Liver (tissue), 8 donors: ENCODE measurements at regions not wholly inside any gene's neighbourhood (a gene's known extent, or its start where the extent isn't known, plus 50 kb on each side); places are given as distances from the start of the nearest gene placed in this dataset.

Experiments
- DNase-seq: peaks from one replicate; pipeline ENCODE4 v3.0.0-alpha.2; 2017; ENCODE audit warnings: low spot score
- H3K27ac ChIP-seq, 2 donors: one replicate each; pipeline ENCODE4 v1.7.0; 2013; ENCODE audit warnings: inconsistent platforms in 2 of 2, low read length in 2 of 2, control low read depth in 1 of 2, low read depth in 1 of 2, mild to moderate bottlenecking in 1 of 2
- H3K27me3 ChIP-seq, 4 donors: one replicate each; pipeline versions ENCODE4 v1.6.1 to v1.7.0; 2013; ENCODE audit warnings: low read length in 3 of 4, inconsistent platforms in 1 of 4, mild to moderate bottlenecking in 1 of 4, moderate library complexity in 1 of 4; ENCODE audit not compliant: control insufficient read depth in 4 of 4, insufficient read depth in 4 of 4
- H3K36me3 ChIP-seq, 4 donors: one replicate each; pipeline versions ENCODE4 v1.6.1 to v1.7.0; 2013; ENCODE audit warnings: low read length in 3 of 4, mild to moderate bottlenecking in 3 of 4, low read depth in 1 of 4, moderate library complexity in 1 of 4; ENCODE audit not compliant: control insufficient read depth in 4 of 4, insufficient read depth in 3 of 4
- H3K4me1 ChIP-seq, 4 donors: one replicate each; pipeline versions ENCODE4 v1.6.1 to v1.7.0; 2013; ENCODE audit warnings: low read length in 3 of 4, mild to moderate bottlenecking in 3 of 4, moderate library complexity in 1 of 4; ENCODE audit not compliant: control insufficient read depth in 4 of 4, insufficient read depth in 4 of 4
- H3K4me3 ChIP-seq, 3 donors: one replicate each; pipeline versions ENCODE4 v1.6.1 to v1.7.0; 2013; ENCODE audit warnings: low read length in 3 of 3, control low read depth in 1 of 3, low read depth in 1 of 3, mild to moderate bottlenecking in 1 of 3
- H3K9ac ChIP-seq, 2 donors: one replicate each; pipeline ENCODE4 v1.7.0; 2013; ENCODE audit warnings: low read length in 2 of 2, mild to moderate bottlenecking in 2 of 2, moderate library complexity in 2 of 2, control low read depth in 1 of 2, low read depth in 1 of 2
- H3K9me3 ChIP-seq, 4 donors: one replicate each; pipeline versions ENCODE4 v1.6.1 to v1.7.0; 2013; ENCODE audit warnings: low read length in 3 of 4; ENCODE audit not compliant: control insufficient read depth in 4 of 4
- EGR1 ChIP-seq, 2 donors: IDR thresholded peaks; 2 replicates each; pipeline ENCODE4 v1.6.1; 2016 to 2018; ENCODE audit warnings: antibody characterized with exemption in 2 of 2, low read depth in 2 of 2
- FOXA1 ChIP-seq: IDR thresholded peaks from 2 replicates; pipeline ENCODE4 v1.6.1; 2016; ENCODE audit warnings: antibody characterized with exemption
- FOXA2 ChIP-seq: IDR thresholded peaks from 2 replicates; pipeline ENCODE4 v1.6.1; 2016; ENCODE audit warnings: antibody characterized with exemption
- GABPA ChIP-seq, 2 donors: IDR thresholded peaks in 1 of 2; conservative IDR thresholded peaks in 1 of 2; 2 replicates each; pipeline ENCODE4 v1.6.1; 2016; ENCODE audit warnings: antibody characterized with exemption in 2 of 2, mild to moderate bottlenecking in 1 of 2, moderate library complexity in 1 of 2
- HNF4A ChIP-seq, 2 donors: conservative IDR thresholded peaks; 2 replicates each; pipeline ENCODE4 v1.6.1; 2016; ENCODE audit warnings: antibody characterized with exemption in 2 of 2, mild to moderate bottlenecking in 2 of 2
- HNF4G ChIP-seq: IDR thresholded peaks from 2 replicates; pipeline ENCODE4 v1.6.1; 2016; ENCODE audit warnings: antibody characterized with exemption
- JUND ChIP-seq, 2 donors: IDR thresholded peaks; 2 replicates each; pipeline ENCODE4 v1.6.1; 2016; ENCODE audit warnings: antibody characterized with exemption in 2 of 2
- NR2F2 ChIP-seq: IDR thresholded peaks from 2 replicates; pipeline ENCODE4 v1.6.1; 2016; ENCODE audit warnings: antibody characterized with exemption
- RAD21 ChIP-seq, 2 donors: IDR thresholded peaks; 2 replicates each; pipeline ENCODE4 v1.6.1; 2016; ENCODE audit warnings: antibody characterized with exemption in 2 of 2, mild to moderate bottlenecking in 2 of 2
- RXRA ChIP-seq, 2 donors: IDR thresholded peaks; 2 replicates each; pipeline ENCODE4 v1.6.1; 2017 to 2018; ENCODE audit warnings: antibody characterized with exemption in 2 of 2, mild to moderate bottlenecking in 1 of 2
- SP1 ChIP-seq: IDR thresholded peaks from 2 replicates; pipeline ENCODE4 v1.6.1; 2018; ENCODE audit warnings: antibody characterized with exemption, mild to moderate bottlenecking
- TAF1 ChIP-seq: conservative IDR thresholded peaks from 2 replicates; pipeline ENCODE4 v1.6.1; 2016; ENCODE audit warnings: antibody characterized with exemption, mild to moderate bottlenecking
- YY1 ChIP-seq: IDR thresholded peaks from 2 replicates; pipeline ENCODE4 v1.6.1; 2016; ENCODE audit warnings: antibody characterized with exemption, mild to moderate bottlenecking
- WGBS: extraction: QIAGEN DNeasy Blood & Tissue Kit; methylation state at CpG from one replicate; pipeline ENCODE4 v1.1.7; 2013; 5-methylcytosine and 5-hydroxymethylcytosine counted together
- TF ChIP-seq, protein P1 (sequence below): fragments of 150-350 bp; IDR thresholded peaks from 2 replicates; pipeline ENCODE4 v1.5.1; 2017; ENCODE audit warnings: improper control_type of control experiment, low read depth, low read length; ENCODE audit not compliant: missing input control
- TF ChIP-seq, protein P2 (sequence below): IDR thresholded peaks from 2 replicates; pipeline ENCODE4 v1.6.1; 2016; ENCODE audit warnings: antibody characterized with exemption, mild to moderate bottlenecking
- TF ChIP-seq, protein P3 (sequence below): IDR thresholded peaks from 2 replicates; pipeline ENCODE4 v1.6.1; 2016; ENCODE audit warnings: antibody characterized with exemption
- TF ChIP-seq, protein P4 (sequence below): IDR thresholded peaks from 2 replicates; pipeline ENCODE4 v1.6.1; 2016; ENCODE audit warnings: antibody characterized with exemption
- TF ChIP-seq, protein P5 (sequence below): IDR thresholded peaks from 2 replicates; pipeline ENCODE4 v1.6.1; 2016; ENCODE audit warnings: antibody characterized with exemption
- donor health status: healthy.
- donor health status: healthy.
- donor health status: healthy.
- donor health status: healthy.
- donor health status: healthy.

DNA sequence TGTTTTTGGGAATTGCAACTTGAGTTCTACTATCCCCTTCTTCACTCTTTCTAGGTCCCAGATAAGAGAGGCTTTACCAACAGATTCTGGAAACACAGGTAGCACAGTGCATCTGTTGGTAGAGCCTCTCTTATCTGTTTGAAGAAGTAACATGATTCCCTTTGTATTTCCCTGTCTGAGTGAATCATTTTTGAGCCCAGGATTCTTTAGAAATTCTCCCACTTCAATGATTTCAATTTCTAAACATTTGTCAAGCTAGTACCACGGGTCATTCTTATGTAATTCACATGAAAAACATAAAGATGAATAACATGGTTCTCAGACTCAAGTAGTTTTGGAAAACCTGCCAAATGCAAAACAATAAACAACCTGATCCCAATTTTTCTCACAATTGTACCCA is 72.0 kb upstream of the DUSP10 start:
- TF ChIP-seq FOXA2 = no peak
- TF ChIP-seq RAD21 (IDR thresholded peaks at IDR 0.05) = no peak
- TF ChIP-seq TAF1 = no peak
- no peak for TF ChIP-seq SP1
- TF ChIP-seq, protein P1, sequence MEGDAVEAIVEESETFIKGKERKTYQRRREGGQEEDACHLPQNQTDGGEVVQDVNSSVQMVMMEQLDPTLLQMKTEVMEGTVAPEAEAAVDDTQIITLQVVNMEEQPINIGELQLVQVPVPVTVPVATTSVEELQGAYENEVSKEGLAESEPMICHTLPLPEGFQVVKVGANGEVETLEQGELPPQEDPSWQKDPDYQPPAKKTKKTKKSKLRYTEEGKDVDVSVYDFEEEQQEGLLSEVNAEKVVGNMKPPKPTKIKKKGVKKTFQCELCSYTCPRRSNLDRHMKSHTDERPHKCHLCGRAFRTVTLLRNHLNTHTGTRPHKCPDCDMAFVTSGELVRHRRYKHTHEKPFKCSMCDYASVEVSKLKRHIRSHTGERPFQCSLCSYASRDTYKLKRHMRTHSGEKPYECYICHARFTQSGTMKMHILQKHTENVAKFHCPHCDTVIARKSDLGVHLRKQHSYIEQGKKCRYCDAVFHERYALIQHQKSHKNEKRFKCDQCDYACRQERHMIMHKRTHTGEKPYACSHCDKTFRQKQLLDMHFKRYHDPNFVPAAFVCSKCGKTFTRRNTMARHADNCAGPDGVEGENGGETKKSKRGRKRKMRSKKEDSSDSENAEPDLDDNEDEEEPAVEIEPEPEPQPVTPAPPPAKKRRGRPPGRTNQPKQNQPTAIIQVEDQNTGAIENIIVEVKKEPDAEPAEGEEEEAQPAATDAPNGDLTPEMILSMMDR = no peak
- TF ChIP-seq FOXA1 = no peak
- no peak for TF ChIP-seq EGR1 (IDR thresholded peaks at IDR 0.05; ENCODE audit: low read depth in 2 of 2)
- no peak for TF ChIP-seq GABPA (IDR thresholded peaks at IDR 0.05 in 1 of 2, conservative IDR thresholded peaks at IDR 0.05 in 1 of 2)
- TF ChIP-seq YY1 = no peak
- DNase-seq = no peak
- H3K4me3 ChIP-seq = no peak overlapping the region
- no peaks in the 10 kb centered on the region for H3K27me3 ChIP-seq
- H3K4me1 ChIP-seq = no peaks in the 10 kb centered on the region
- no peaks in the 10 kb centered on the region for H3K9me3 ChIP-seq
- 59% methylated on average over 1 of the region's 1 CpG for WGBS
- H3K36me3 ChIP-seq = no peaks in the 10 kb centered on the region
- H3K9ac ChIP-seq = no peak overlapping the region
- no peak overlapping the region for H3K27ac ChIP-seq

DNA sequence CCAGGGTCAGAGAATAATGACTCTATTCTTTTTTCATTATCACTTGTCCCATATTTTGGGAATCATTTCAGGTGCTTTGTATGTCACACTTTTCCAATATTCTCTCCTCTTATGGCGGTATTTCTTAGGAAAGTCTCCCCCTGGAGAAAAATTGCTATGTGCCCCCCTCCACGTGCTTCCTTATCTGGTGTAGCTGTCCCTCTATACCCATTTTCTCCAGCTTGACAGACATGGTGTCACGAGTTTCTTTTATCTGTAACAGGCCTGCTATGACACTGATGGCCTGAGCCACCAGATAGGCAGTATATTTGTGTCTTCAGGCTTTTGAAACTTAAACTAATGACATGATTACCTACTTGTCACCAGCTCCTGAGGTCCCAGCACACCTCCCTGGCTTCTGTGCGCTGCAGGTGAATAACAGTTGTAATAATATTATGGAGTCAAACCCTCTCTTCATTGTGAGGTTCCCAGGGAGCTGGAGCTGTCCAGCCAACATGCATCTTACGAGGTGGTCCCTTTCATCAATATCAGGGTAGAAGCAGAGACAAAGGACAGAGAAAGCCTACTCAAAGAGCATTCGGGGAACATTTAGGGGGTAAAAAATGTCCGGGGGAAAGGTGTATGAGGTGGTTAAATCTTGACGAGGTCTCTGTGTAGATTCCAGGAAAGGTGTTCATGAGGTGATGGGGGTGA is 71.2 kb upstream of the DUSP10 start:
- Histone ChIP-seq H3K9ac (no peak overlapping the region), H3K27ac (no peak overlapping the region), H3K9me3 (no peaks in the 10 kb centered on the region), H3K27me3 (no peaks in the 10 kb centered on the region), H3K4me1 (no peaks in the 10 kb centered on the region), H3K4me3 (no peak overlapping the region), H3K36me3 (no peaks in the 10 kb centered on the region)
- TF ChIP-seq EGR1 (IDR thresholded peaks at IDR 0.05; ENCODE audit: low read depth in 2 of 2) (no peak), HNF4G (no peak), TAF1 (no peak), FOXA2 (no peak), HNF4A (conservative IDR thresholded peaks at IDR 0.05) (no peak), YY1 (no peak), FOXA1 (no peak), SP1 (no peak), JUND (IDR thresholded peaks at IDR 0.05) (no peak), RXRA (IDR thresholded peaks at IDR 0.05) (no peak), NR2F2 (no peak), GABPA (IDR thresholded peaks at IDR 0.05 in 1 of 2, conservative IDR thresholded peaks at IDR 0.05 in 1 of 2) (no peak), RAD21 (IDR thresholded peaks at IDR 0.05) (no peak)
- TF ChIP-seq, protein P2, sequence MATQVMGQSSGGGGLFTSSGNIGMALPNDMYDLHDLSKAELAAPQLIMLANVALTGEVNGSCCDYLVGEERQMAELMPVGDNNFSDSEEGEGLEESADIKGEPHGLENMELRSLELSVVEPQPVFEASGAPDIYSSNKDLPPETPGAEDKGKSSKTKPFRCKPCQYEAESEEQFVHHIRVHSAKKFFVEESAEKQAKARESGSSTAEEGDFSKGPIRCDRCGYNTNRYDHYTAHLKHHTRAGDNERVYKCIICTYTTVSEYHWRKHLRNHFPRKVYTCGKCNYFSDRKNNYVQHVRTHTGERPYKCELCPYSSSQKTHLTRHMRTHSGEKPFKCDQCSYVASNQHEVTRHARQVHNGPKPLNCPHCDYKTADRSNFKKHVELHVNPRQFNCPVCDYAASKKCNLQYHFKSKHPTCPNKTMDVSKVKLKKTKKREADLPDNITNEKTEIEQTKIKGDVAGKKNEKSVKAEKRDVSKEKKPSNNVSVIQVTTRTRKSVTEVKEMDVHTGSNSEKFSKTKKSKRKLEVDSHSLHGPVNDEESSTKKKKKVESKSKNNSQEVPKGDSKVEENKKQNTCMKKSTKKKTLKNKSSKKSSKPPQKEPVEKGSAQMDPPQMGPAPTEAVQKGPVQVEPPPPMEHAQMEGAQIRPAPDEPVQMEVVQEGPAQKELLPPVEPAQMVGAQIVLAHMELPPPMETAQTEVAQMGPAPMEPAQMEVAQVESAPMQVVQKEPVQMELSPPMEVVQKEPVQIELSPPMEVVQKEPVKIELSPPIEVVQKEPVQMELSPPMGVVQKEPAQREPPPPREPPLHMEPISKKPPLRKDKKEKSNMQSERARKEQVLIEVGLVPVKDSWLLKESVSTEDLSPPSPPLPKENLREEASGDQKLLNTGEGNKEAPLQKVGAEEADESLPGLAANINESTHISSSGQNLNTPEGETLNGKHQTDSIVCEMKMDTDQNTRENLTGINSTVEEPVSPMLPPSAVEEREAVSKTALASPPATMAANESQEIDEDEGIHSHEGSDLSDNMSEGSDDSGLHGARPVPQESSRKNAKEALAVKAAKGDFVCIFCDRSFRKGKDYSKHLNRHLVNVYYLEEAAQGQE = no peak
- TF ChIP-seq, protein P3, sequence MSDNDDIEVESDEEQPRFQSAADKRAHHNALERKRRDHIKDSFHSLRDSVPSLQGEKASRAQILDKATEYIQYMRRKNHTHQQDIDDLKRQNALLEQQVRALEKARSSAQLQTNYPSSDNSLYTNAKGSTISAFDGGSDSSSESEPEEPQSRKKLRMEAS = no peak
- TF ChIP-seq, protein P1 = no peak
- TF ChIP-seq, protein P4, sequence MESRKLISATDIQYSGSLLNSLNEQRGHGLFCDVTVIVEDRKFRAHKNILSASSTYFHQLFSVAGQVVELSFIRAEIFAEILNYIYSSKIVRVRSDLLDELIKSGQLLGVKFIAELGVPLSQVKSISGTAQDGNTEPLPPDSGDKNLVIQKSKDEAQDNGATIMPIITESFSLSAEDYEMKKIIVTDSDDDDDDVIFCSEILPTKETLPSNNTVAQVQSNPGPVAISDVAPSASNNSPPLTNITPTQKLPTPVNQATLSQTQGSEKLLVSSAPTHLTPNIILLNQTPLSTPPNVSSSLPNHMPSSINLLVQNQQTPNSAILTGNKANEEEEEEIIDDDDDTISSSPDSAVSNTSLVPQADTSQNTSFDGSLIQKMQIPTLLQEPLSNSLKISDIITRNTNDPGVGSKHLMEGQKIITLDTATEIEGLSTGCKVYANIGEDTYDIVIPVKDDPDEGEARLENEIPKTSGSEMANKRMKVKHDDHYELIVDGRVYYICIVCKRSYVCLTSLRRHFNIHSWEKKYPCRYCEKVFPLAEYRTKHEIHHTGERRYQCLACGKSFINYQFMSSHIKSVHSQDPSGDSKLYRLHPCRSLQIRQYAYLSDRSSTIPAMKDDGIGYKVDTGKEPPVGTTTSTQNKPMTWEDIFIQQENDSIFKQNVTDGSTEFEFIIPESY = no peak
- TF ChIP-seq, protein P5, sequence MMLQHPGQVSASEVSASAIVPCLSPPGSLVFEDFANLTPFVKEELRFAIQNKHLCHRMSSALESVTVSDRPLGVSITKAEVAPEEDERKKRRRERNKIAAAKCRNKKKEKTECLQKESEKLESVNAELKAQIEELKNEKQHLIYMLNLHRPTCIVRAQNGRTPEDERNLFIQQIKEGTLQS = no peak
- DNase-seq = no peak
- 88% methylated on average over 8 of the region's 8 CpGs for WGBS
